Stimulated activated naive CD8-positive, alpha-beta T cell treated with anti-CD3 and anti-CD28 coated beads, Interleukin-15, amount 100 ng/mL, for 72 hours (primary cell): ENCODE measurements at regions not wholly inside any gene's neighbourhood (a gene's known extent, or its start where the extent isn't known, plus 50 kb on each side); places are given as distances from the start of the nearest gene placed in this dataset.

Experiments
- ATAC-seq: fragments of 150-1000 bp; cut with Tn5 transposase; 2 replicates; pipeline ENCODE4 v1.10.0; 2021; ENCODE audit warnings: mild to moderate bottlenecking, moderate library complexity
- DNase-seq, 2 donors: peaks; one replicate each; pipeline ENCODE4 v3.0.0; 2021 to 2022
- H3K27ac Mint-ChIP-seq, 2 donors: one replicate each; pipeline ENCODE4 v1.8.0; 2022; ENCODE audit warnings: mild to moderate bottlenecking in 2 of 2, mixed read lengths in 2 of 2, moderate library complexity in 2 of 2
- H3K27me3 Mint-ChIP-seq: one replicate; pipeline ENCODE4 v1.8.0; 2022; ENCODE audit warnings: mixed read lengths
- H3K4me1 Mint-ChIP-seq: one replicate; pipeline ENCODE4 v1.8.0; 2022; ENCODE audit warnings: mild to moderate bottlenecking, mixed read lengths
- H3K4me3 Mint-ChIP-seq, 2 donors: one replicate each; pipeline ENCODE4 v1.8.0; 2022; ENCODE audit warnings: mild to moderate bottlenecking in 2 of 2, mixed read lengths in 2 of 2, moderate library complexity in 1 of 2
- H3K9me3 Mint-ChIP-seq, 2 donors: one replicate each; pipeline ENCODE4 v1.8.0; 2022; ENCODE audit warnings: mixed read lengths in 2 of 2

- H3K27me3 Mint-ChIP-seq, result no peaks in the 10 kb centered on the region
- no peaks in the 10 kb centered on the region for H3K4me1 Mint-ChIP-seq
- no peak overlapping the region for H3K27ac Mint-ChIP-seq
- peaks cover 19 to 22% of the 10 kb centered on the region in 2 donors for H3K9me3 Mint-ChIP-seq
- no peak overlapping the region for H3K4me3 Mint-ChIP-seq
- ATAC-seq, result no peak
- no peak for DNase-seq
Observed at GRCh38 chr3:76405196-76405595, 619.8 kb upstream of the ZNF717 start.

- no peaks in the 10 kb centered on the region for H3K4me1 Mint-ChIP-seq
- H3K9me3 Mint-ChIP-seq, result peaks cover 20 to 34% of the 10 kb centered on the region in 2 donors
- DNase-seq (no peak), ATAC-seq (no peak)
- no peak overlapping the region for H3K27ac Mint-ChIP-seq
- H3K4me3 Mint-ChIP-seq, result no peak overlapping the region
- no peaks in the 10 kb centered on the region for H3K27me3 Mint-ChIP-seq
Observed at GRCh38 chr3:76410762-76411281, 625.5 kb upstream of the ZNF717 start.

- Mint-ChIP-seq H3K9me3 (peaks cover 20 to 26% of the 10 kb centered on the region in 2 donors), H3K4me1 (no peaks in the 10 kb centered on the region), H3K27ac (no peak overlapping the region), H3K4me3 (no peak overlapping the region), H3K27me3 (no peaks in the 10 kb centered on the region)
- ATAC-seq, result no peak
- DNase-seq, result no peak
Observed at GRCh38 chr3:76415384-76415783, 624.5 kb upstream of the ROBO2 start.

- no peak for DNase-seq
- H3K27ac Mint-ChIP-seq, result no peak overlapping the region
- ATAC-seq, result no peak
Observed at GRCh38 chr3:76429581-76430177, 610.2 kb upstream of the ROBO2 start.

GRCh38 chr3:76432396-76432795 is 607.5 kb upstream of the ROBO2 start:
- no peak overlapping the region for H3K27ac Mint-ChIP-seq
- no peak overlapping the region for H3K4me3 Mint-ChIP-seq
- H3K27me3 Mint-ChIP-seq, result no peaks in the 10 kb centered on the region
- no peaks in the 10 kb centered on the region for H3K4me1 Mint-ChIP-seq
- peaks cover 9% of the 10 kb centered on the region in 2 donors for H3K9me3 Mint-ChIP-seq
- no peak for DNase-seq
- ATAC-seq, result no peak

More at GRCh38 chr3:76429581-76430177, 610.2 kb upstream of the ROBO2 start:
- no peaks in the 10 kb centered on the region for H3K27me3 Mint-ChIP-seq
- no peaks in the 10 kb centered on the region for H3K4me1 Mint-ChIP-seq
- H3K9me3 Mint-ChIP-seq, result peaks cover 9 to 21% of the 10 kb centered on the region in 2 donors
- H3K4me3 Mint-ChIP-seq, result no peak overlapping the region

GRCh38 chr3:76436894-76437293 is 603.0 kb upstream of the ROBO2 start:
- no peak for ATAC-seq
- no peak for DNase-seq
- Mint-ChIP-seq H3K27me3 (no peaks in the 10 kb centered on the region), H3K27ac (no peak overlapping the region), H3K4me3 (no peak overlapping the region), H3K4me1 (no peaks in the 10 kb centered on the region), H3K9me3 (peaks cover 9% of the 10 kb centered on the region in 2 donors)

GRCh38 chr3:76438971-76439370 is 600.9 kb upstream of the ROBO2 start:
- no peak for ATAC-seq
- DNase-seq, result no peak
- no peaks in the 10 kb centered on the region for H3K27me3 Mint-ChIP-seq
- no peak overlapping the region for H3K4me3 Mint-ChIP-seq
- no peak overlapping the region for H3K27ac Mint-ChIP-seq
- H3K9me3 Mint-ChIP-seq, result peaks cover 2 to 5% of the 10 kb centered on the region in 2 donors
- no peaks in the 10 kb centered on the region for H3K4me1 Mint-ChIP-seq

GRCh38 chr3:76442374-76442915 is 597.5 kb upstream of the ROBO2 start:
- no peaks in the 10 kb centered on the region for H3K9me3 Mint-ChIP-seq
- no peak for DNase-seq
- H3K27ac Mint-ChIP-seq, result no peak overlapping the region
- no peaks in the 10 kb centered on the region for H3K27me3 Mint-ChIP-seq
- no peak for ATAC-seq
- no peaks in the 10 kb centered on the region for H3K4me1 Mint-ChIP-seq
- H3K4me3 Mint-ChIP-seq, result no peak overlapping the region

GRCh38 chr3:76456322-76456721 is 583.6 kb upstream of the ROBO2 start:
- H3K4me3 Mint-ChIP-seq, result no peak overlapping the region
- ATAC-seq, result no peak
- no peak for DNase-seq
- H3K27me3 Mint-ChIP-seq, result no peaks in the 10 kb centered on the region
- no peak overlapping the region for H3K27ac Mint-ChIP-seq
- H3K4me1 Mint-ChIP-seq, result no peaks in the 10 kb centered on the region
- H3K9me3 Mint-ChIP-seq, result peaks cover 6 to 9% of the 10 kb centered on the region in 2 donors

GRCh38 chr3:76463501-76463900 is 576.4 kb upstream of the ROBO2 start:
- no peaks in the 10 kb centered on the region for H3K27me3 Mint-ChIP-seq
- DNase-seq (no peak), ATAC-seq (no peak)
- no peak overlapping the region for H3K4me3 Mint-ChIP-seq
- no peaks in the 10 kb centered on the region for H3K4me1 Mint-ChIP-seq
- peaks cover 2 to 4% of the 10 kb centered on the region in 2 donors for H3K9me3 Mint-ChIP-seq
- H3K27ac Mint-ChIP-seq, result no peak overlapping the region

GRCh38 chr3:76470285-76470684 is 569.6 kb upstream of the ROBO2 start:
- Mint-ChIP-seq H3K4me3 (no peak overlapping the region), H3K9me3 (peaks cover 27 to 28% of the 10 kb centered on the region in 2 donors), H3K27me3 (no peaks in the 10 kb centered on the region), H3K27ac (no peak overlapping the region), H3K4me1 (no peaks in the 10 kb centered on the region)
- DNase-seq (no peak), ATAC-seq (no peak)

- H3K9me3 Mint-ChIP-seq, result peaks cover 23 to 24% of the 10 kb centered on the region in 2 donors
- no peak overlapping the region for H3K4me3 Mint-ChIP-seq
- no peak overlapping the region for H3K27ac Mint-ChIP-seq
- no peaks in the 10 kb centered on the region for H3K4me1 Mint-ChIP-seq
- DNase-seq (no peak), ATAC-seq (no peak)
- H3K27me3 Mint-ChIP-seq, result no peaks in the 10 kb centered on the region
Observed at GRCh38 chr3:76474632-76475031, 565.3 kb upstream of the ROBO2 start.

- ATAC-seq, result no peak
- Mint-ChIP-seq H3K9me3 (peaks cover 16 to 24% of the 10 kb centered on the region in 2 donors), H3K27ac (no peak overlapping the region), H3K4me1 (no peaks in the 10 kb centered on the region), H3K27me3 (no peaks in the 10 kb centered on the region), H3K4me3 (no peak overlapping the region)
- DNase-seq, result no peak
Observed at GRCh38 chr3:76479161-76479650, 560.7 kb upstream of the ROBO2 start.

- Mint-ChIP-seq H3K9me3 (peaks cover 8% of the 10 kb centered on the region in 2 donors), H3K4me1 (no peaks in the 10 kb centered on the region), H3K27ac (no peak overlapping the region), H3K27me3 (no peaks in the 10 kb centered on the region), H3K4me3 (no peak overlapping the region)
- ATAC-seq, result no peak
- DNase-seq, result no peak
Observed at GRCh38 chr3:76482510-76482909, 557.4 kb upstream of the ROBO2 start.

GRCh38 chr3:76487446-76487845 is 552.5 kb upstream of the ROBO2 start:
- Mint-ChIP-seq H3K27me3 (no peaks in the 10 kb centered on the region), H3K4me3 (no peak overlapping the region), H3K4me1 (no peaks in the 10 kb centered on the region), H3K9me3 (no peaks in the 10 kb centered on the region), H3K27ac (no peak overlapping the region)
- DNase-seq, result no peak
- no peak for ATAC-seq

- DNase-seq, result no peak
- no peak overlapping the region for H3K27ac Mint-ChIP-seq
- no peaks in the 10 kb centered on the region for H3K27me3 Mint-ChIP-seq
- no peak for ATAC-seq
- no peaks in the 10 kb centered on the region for H3K4me1 Mint-ChIP-seq
- peaks cover 0 to 5% of the 10 kb centered on the region in 2 donors for H3K9me3 Mint-ChIP-seq
- H3K4me3 Mint-ChIP-seq, result no peak overlapping the region
Observed at GRCh38 chr3:76490064-76490463, 549.8 kb upstream of the ROBO2 start.
